ENCODE measurements at regions not wholly inside any gene's neighbourhood (a gene's known extent, or its start where the extent isn't known, plus 50 kb on each side); places are given as distances from the start of the nearest gene placed in this dataset.

GRCh38 chr4:127555106-127555505 lies 77.7 kb upstream of the INTU start:
- Mint-ChIP-seq H3K4me1 (no peaks in the 10 kb centered on the region), H3K27ac (ENCODE audit: unreplicated experiment) (no peak overlapping the region), H3K36me3 (ENCODE audit: low read depth) (no peaks in the 10 kb centered on the region), H3K9me3 (peaks cover 5% of the 10 kb centered on the region), H3K27me3 (ENCODE audit: low read depth) (no peaks in the 10 kb centered on the region), H3K4me3 (no peak overlapping the region)
- TF ChIP-seq, protein P1, sequence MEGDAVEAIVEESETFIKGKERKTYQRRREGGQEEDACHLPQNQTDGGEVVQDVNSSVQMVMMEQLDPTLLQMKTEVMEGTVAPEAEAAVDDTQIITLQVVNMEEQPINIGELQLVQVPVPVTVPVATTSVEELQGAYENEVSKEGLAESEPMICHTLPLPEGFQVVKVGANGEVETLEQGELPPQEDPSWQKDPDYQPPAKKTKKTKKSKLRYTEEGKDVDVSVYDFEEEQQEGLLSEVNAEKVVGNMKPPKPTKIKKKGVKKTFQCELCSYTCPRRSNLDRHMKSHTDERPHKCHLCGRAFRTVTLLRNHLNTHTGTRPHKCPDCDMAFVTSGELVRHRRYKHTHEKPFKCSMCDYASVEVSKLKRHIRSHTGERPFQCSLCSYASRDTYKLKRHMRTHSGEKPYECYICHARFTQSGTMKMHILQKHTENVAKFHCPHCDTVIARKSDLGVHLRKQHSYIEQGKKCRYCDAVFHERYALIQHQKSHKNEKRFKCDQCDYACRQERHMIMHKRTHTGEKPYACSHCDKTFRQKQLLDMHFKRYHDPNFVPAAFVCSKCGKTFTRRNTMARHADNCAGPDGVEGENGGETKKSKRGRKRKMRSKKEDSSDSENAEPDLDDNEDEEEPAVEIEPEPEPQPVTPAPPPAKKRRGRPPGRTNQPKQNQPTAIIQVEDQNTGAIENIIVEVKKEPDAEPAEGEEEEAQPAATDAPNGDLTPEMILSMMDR (conservative IDR thresholded peaks at IDR 0.05), result no peak
- no peak for DNase-seq (ENCODE audit: low read depth, low spot score)

DNA sequence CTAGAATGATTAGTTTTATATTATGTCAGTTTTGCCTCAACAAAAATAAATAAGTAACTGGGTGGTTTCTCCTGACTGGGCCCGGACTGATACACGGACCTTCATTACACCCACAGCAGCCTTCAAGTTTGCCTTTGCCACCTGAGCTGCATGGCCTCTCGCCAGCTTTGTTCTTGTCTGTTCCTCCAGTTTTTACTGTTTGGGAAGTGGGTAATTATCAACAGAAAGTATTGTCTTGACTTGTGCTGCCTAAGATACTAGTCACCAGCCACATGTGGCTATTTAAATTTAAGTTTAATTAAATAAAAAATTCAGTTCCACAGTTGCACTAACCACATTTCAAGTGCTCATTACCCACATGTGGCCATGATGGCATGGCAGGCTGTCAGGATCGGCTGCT lies 74.7 kb upstream of the INTU start:
- no peak overlapping the region for H3K27ac Mint-ChIP-seq (ENCODE audit: unreplicated experiment)
- no peaks in the 10 kb centered on the region for H3K4me1 Mint-ChIP-seq
- TF ChIP-seq, protein P1 (conservative IDR thresholded peaks at IDR 0.05), result no peak
- H3K9me3 Mint-ChIP-seq, result peaks cover 3% of the 10 kb centered on the region
- H3K36me3 Mint-ChIP-seq (ENCODE audit: low read depth), result no peaks in the 10 kb centered on the region
- no peak overlapping the region for H3K4me3 Mint-ChIP-seq
- no peak for DNase-seq (ENCODE audit: low read depth, low spot score)
- no peaks in the 10 kb centered on the region for H3K27me3 Mint-ChIP-seq (ENCODE audit: low read depth)

DNA sequence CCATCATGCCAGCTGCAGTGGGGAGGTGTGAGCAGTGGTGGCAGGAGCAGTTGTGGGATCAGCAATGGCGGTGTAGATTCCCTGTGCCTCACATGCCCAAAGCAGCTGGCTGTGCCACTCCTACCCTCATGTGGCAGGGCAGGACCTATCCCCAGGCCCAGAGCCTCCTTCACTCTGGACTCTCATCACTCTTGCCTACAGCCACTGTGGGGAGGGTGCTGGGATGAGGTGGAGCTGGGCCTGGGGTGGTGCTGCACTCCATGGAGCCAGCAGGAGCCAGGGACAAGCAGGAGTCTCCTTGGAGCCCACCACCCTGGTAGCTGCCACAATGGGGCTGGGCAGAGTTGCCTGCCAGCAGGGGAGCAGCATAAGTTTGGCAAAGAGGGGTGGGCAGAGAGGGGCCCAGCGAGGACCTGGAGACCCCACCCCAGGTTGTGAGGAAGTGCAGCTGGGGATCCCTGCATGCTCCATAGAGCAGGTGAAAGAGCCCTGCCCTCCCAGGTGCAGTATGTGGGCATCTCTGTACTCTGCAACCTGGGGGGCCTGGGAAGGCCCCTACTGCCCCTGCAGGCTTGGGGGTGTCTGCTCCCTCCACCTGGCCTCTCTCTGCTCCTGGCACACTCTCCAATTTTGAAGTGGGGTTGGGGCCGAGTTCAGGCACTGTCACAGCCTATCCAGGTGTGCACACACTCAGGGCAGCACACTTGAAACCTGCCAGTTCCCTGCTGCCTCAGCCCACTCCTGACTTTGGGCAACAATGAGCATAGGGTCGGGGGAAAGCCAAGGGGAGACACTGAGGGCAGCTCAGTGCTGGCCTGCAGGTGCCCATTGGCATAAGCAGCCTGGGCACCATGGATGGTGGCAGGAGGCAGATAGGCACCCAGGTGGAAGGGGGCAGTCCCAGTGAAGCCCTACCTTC lies 74.0 kb upstream of the INTU start:
- H3K4me1 Mint-ChIP-seq, result no peaks in the 10 kb centered on the region
- peaks cover 3% of the 10 kb centered on the region for H3K9me3 Mint-ChIP-seq
- no peak overlapping the region for H3K27ac Mint-ChIP-seq (ENCODE audit: unreplicated experiment)
- H3K4me3 Mint-ChIP-seq, result no peak overlapping the region
- TF ChIP-seq, protein P1 (conservative IDR thresholded peaks at IDR 0.05), result no peak
- H3K36me3 Mint-ChIP-seq (ENCODE audit: low read depth), result no peaks in the 10 kb centered on the region
- no peak for DNase-seq (ENCODE audit: low read depth, low spot score)
- H3K27me3 Mint-ChIP-seq (ENCODE audit: low read depth), result no peaks in the 10 kb centered on the region

- Mint-ChIP-seq H3K4me1 (no peaks in the 10 kb centered on the region), H3K4me3 (no peak overlapping the region), H3K9me3 (peaks cover 3% of the 10 kb centered on the region), H3K36me3 (ENCODE audit: low read depth) (no peaks in the 10 kb centered on the region), H3K27me3 (ENCODE audit: low read depth) (no peaks in the 10 kb centered on the region), H3K27ac (ENCODE audit: unreplicated experiment) (no peak overlapping the region)
- DNase-seq (ENCODE audit: low read depth, low spot score), result no peak
- TF ChIP-seq, protein P1 (conservative IDR thresholded peaks at IDR 0.05), result no peak
These were observed 72.8 kb upstream of the INTU start for GRCh38 chr4:127559981-127560380.

DNA sequence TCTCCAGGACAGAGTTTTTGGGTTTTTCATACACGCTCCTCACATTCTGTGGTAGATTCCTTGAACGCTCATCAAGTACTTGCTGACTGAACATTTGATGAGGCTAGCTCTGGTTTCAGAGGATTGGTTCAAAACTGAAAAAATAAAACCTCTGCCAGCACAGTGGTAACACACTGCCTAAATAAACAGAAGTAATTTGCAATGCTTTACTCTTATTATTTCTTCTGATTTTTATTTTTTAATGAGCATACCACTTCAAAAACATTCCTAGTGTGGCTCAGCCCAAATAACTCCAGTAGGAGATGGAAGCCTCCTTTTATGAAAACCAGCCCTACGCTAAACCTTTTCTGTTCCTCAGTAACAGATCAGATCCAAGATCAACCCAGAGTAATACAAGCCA lies 72.0 kb upstream of the INTU start:
- TF ChIP-seq, protein P1 (conservative IDR thresholded peaks at IDR 0.05), result no peak
- no peaks in the 10 kb centered on the region for H3K4me1 Mint-ChIP-seq
- H3K36me3 Mint-ChIP-seq (ENCODE audit: low read depth), result no peaks in the 10 kb centered on the region
- DNase-seq (ENCODE audit: low read depth, low spot score), result no peak
- no peak overlapping the region for H3K27ac Mint-ChIP-seq (ENCODE audit: unreplicated experiment)
- peaks cover 3% of the 10 kb centered on the region for H3K9me3 Mint-ChIP-seq
- no peaks in the 10 kb centered on the region for H3K27me3 Mint-ChIP-seq (ENCODE audit: low read depth)
- H3K4me3 Mint-ChIP-seq, result no peak overlapping the region

Data from neural crest cell (in vitro differentiated cells).